B cell (primary cell): ENCODE measurements at regions not wholly inside any gene's neighbourhood (a gene's known extent, or its start where the extent isn't known, plus 50 kb on each side); places are given as distances from the start of the nearest gene placed in this dataset.

ENCODE experiments used
- EZH2 ChIP-seq: IDR thresholded peaks from 2 replicates; pipeline ENCODE4 v1.6.1; 2012; ENCODE audit warnings: borderline replicate concordance, low read depth, mild to moderate bottlenecking, moderate library complexity, low read length; ENCODE audit not compliant: insufficient read depth, poor library complexity, severe bottlenecking
- TF ChIP-seq, protein P1 (sequence below): fragments of 200-600 bp; IDR thresholded peaks from one replicate; pipeline ENCODE4 v1.8.0; 2022; ENCODE audit warnings: antibody characterized with exemption, mild to moderate bottlenecking

DNA sequence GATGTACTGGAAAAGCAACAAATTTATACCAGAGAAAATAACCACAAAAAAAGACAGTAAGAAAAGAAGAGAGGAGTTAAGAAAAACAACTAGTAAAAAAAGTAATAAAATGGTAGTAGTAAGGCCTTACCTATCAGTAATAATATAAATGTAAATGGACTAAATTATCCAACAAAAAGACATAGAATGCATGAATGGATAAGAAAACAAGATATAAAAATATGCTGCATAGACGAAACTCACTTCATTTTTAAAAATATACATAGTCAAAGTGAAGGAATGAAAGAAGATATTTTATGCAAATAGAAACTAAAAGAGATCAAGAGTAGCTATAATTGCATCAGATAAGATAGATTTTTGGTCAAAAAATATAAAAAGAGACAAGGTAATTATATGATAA lies 739.1 kb downstream of the DNAJB9 start:
- TF ChIP-seq, protein P1, sequence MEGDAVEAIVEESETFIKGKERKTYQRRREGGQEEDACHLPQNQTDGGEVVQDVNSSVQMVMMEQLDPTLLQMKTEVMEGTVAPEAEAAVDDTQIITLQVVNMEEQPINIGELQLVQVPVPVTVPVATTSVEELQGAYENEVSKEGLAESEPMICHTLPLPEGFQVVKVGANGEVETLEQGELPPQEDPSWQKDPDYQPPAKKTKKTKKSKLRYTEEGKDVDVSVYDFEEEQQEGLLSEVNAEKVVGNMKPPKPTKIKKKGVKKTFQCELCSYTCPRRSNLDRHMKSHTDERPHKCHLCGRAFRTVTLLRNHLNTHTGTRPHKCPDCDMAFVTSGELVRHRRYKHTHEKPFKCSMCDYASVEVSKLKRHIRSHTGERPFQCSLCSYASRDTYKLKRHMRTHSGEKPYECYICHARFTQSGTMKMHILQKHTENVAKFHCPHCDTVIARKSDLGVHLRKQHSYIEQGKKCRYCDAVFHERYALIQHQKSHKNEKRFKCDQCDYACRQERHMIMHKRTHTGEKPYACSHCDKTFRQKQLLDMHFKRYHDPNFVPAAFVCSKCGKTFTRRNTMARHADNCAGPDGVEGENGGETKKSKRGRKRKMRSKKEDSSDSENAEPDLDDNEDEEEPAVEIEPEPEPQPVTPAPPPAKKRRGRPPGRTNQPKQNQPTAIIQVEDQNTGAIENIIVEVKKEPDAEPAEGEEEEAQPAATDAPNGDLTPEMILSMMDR: no peak
- TF ChIP-seq EZH2: no peak
